Esophagus muscularis mucosa (tissue), 4 donors: ENCODE measurements at regions not wholly inside any gene's neighbourhood (a gene's known extent, or its start where the extent isn't known, plus 50 kb on each side); places are given as distances from the start of the nearest gene placed in this dataset.

Experiments
- DNase-seq: peaks from one replicate; pipeline ENCODE4 v3.0.0-alpha.2; 2017; ENCODE audit errors: extremely low spot score
- H3K27ac ChIP-seq, 4 donors: fragments of 200-600 bp; sonication (generic); replicated peaks in 1 of 4; 1 replicate in 3 of 4; 2 replicates in 1 of 4; pipeline ENCODE4 v1.5.1; 2016 to 2019; ENCODE audit warnings: mild to moderate bottlenecking in 1 of 4
- H3K27me3 ChIP-seq, 4 donors: fragments of 200-600 bp; sonication (generic); one replicate each; pipeline versions ENCODE4 v1.5.1 to v1.6.0; 2016 to 2019
- H3K36me3 ChIP-seq, 4 donors: fragments of 200-600 bp; sonication (generic); one replicate each; pipeline ENCODE4 v1.5.1; 2016 to 2019
- H3K4me1 ChIP-seq, 4 donors: fragments of 200-600 bp; sonication (generic); one replicate each; pipeline ENCODE4 v1.5.1; 2016 to 2019
- H3K4me3 ChIP-seq, 4 donors: fragments of 200-600 bp; sonication (generic); 1 replicate in 2 of 4; 2 replicates in 2 of 4; pipeline ENCODE4 v1.5.1; 2016 to 2019; ENCODE audit warnings: mild to moderate bottlenecking in 4 of 4, moderate library complexity in 1 of 4
- H3K9me3 ChIP-seq, 4 donors: fragments of 200-600 bp; sonication (generic); 1 replicate in 3 of 4; 2 replicates in 1 of 4; pipeline ENCODE4 v1.5.1; 2016 to 2019
- CTCF ChIP-seq, 3 experiments: fragments of 200-600 bp in 2 of 3; fragments of 450-650 bp in 1 of 3; sonication (generic) in 2 of 3; IDR thresholded peaks; one replicate each; pipeline ENCODE4 v1.5.1; 2017 to 2019; ENCODE audit warnings: antibody characterized with exemption in 3 of 3, mild to moderate bottlenecking in 2 of 3, moderate library complexity in 1 of 3
- EP300 ChIP-seq: sonication (generic); formaldehyde crosslinking; IDR thresholded peaks from one replicate; pipeline ENCODE4 v1.6.1; 2017; ENCODE audit warnings: antibody characterized with exemption
- POLR2A ChIP-seq: fragments of 450-650 bp; IDR thresholded peaks from one replicate; pipeline ENCODE4 v1.6.1; 2017; ENCODE audit warnings: antibody characterized with exemption, moderate library complexity, mild to moderate bottlenecking, low read depth
- POLR2AphosphoS5 ChIP-seq, 2 donors: sonication (generic); formaldehyde crosslinking; IDR thresholded peaks; one replicate each; pipeline ENCODE4 v1.6.1; 2017; ENCODE audit warnings: antibody characterized with exemption in 2 of 2
- WGBS: methylation state at CpG from one replicate; pipeline ENCODE4 v1.1.5; 2018; 5-methylcytosine and 5-hydroxymethylcytosine counted together
- intact Hi-C: fragments of 100-400 bp; cut with DNase I; formaldehyde crosslinking; loops from one replicate; pipeline ENCODE4 v1.15.1; 2023

GRCh38 chr10:23675585-23675984 lies 236.7 kb downstream of the OTUD1 start:
- WGBS: 72% methylated on average over 2 of the region's 2 CpGs
- intact Hi-C loops: no loop called here

GRCh38 chr10:23676296-23676695 lies 237.4 kb downstream of the OTUD1 start:
- intact Hi-C loops: no loop called here
- DNase-seq: no peak

More at GRCh38 chr10:23675585-23675984, 236.7 kb downstream of the OTUD1 start:
- no peak overlapping the region for H3K4me3 ChIP-seq
- no peak overlapping the region for H3K27ac ChIP-seq
- no peaks in the 10 kb centered on the region for H3K4me1 ChIP-seq
- no peaks in the 10 kb centered on the region for H3K36me3 ChIP-seq
- DNase-seq: no peak
- H3K27me3 ChIP-seq: no peaks in the 10 kb centered on the region
- TF ChIP-seq EP300: no peak
- no peaks in the 10 kb centered on the region for H3K9me3 ChIP-seq

GRCh38 chr10:23686722-23687121 lies 247.8 kb downstream of the OTUD1 start:
- peaks cover 0 to 4% (median 0%) of the 10 kb centered on the region in 4 donors for H3K27me3 ChIP-seq
- H3K36me3 ChIP-seq: no peaks in the 10 kb centered on the region
- no peak overlapping the region for H3K4me3 ChIP-seq
- no peaks in the 10 kb centered on the region for H3K9me3 ChIP-seq
- no peak overlapping the region for H3K27ac ChIP-seq
- no peaks in the 10 kb centered on the region for H3K4me1 ChIP-seq
- 63% methylated on average over 5 of the region's 5 CpGs for WGBS
- DNase-seq: no peak
- TF ChIP-seq POLR2AphosphoS5 (IDR thresholded peaks at IDR 0.05): no peak
- no peak for TF ChIP-seq POLR2A
- TF ChIP-seq CTCF (IDR thresholded peaks at IDR 0.05): no peak
- no peak for TF ChIP-seq EP300
- intact Hi-C loops: no loop called here

More at GRCh38 chr10:23676296-23676695, 237.4 kb downstream of the OTUD1 start:
- no peak overlapping the region for H3K4me3 ChIP-seq
- 72% methylated on average over 2 of the region's 2 CpGs for WGBS
- no peaks in the 10 kb centered on the region for H3K36me3 ChIP-seq
- H3K9me3 ChIP-seq: no peaks in the 10 kb centered on the region
- TF ChIP-seq EP300: no peak
- no peak for TF ChIP-seq POLR2A
- TF ChIP-seq CTCF (IDR thresholded peaks at IDR 0.05): no peak
- TF ChIP-seq POLR2AphosphoS5 (IDR thresholded peaks at IDR 0.05): no peak
- H3K4me1 ChIP-seq: no peaks in the 10 kb centered on the region
- no peaks in the 10 kb centered on the region for H3K27me3 ChIP-seq
- no peak overlapping the region for H3K27ac ChIP-seq

- Histone ChIP-seq H3K9me3 (no peaks in the 10 kb centered on the region), H3K4me1 (peaks cover 10 to 28% (median 26%) of the 10 kb centered on the region in 4 donors), H3K4me3 (no peak overlapping the region), H3K27me3 (peaks cover 0 to 41% (median 17%) of the 10 kb centered on the region in 4 donors), H3K36me3 (no peaks in the 10 kb centered on the region), H3K27ac (no peak overlapping the region)
- intact Hi-C loops: no loop called here
- DNase-seq: no peak
- no peak for TF ChIP-seq EP300
- 35% methylated on average over 7 of the region's 7 CpGs for WGBS
Observed at GRCh38 chr10:23692736-23693135, 253.9 kb downstream of the OTUD1 start.

- WGBS: 4% methylated on average over 17 of the region's 23 CpGs
- intact Hi-C loops: no loop called here
Observed at GRCh38 chr10:23693501-23693901, 254.6 kb downstream of the OTUD1 start.

More at GRCh38 chr10:23693501-23693901, 254.6 kb downstream of the OTUD1 start:
- Histone ChIP-seq H3K27me3 (peaks cover 0 to 41% (median 17%) of the 10 kb centered on the region in 4 donors), H3K9me3 (no peaks in the 10 kb centered on the region), H3K36me3 (no peaks in the 10 kb centered on the region), H3K27ac (no peak overlapping the region), H3K4me1 (peaks cover 10 to 28% (median 26%) of the 10 kb centered on the region in 4 donors), H3K4me3 (peak overlapping the region in 1 of 4 donors; percentile 40)
- DNase-seq: no peak
- TF ChIP-seq POLR2A (no peak), CTCF (IDR thresholded peaks at IDR 0.05) (no peak), POLR2AphosphoS5 (IDR thresholded peaks at IDR 0.05) (no peak), EP300 (no peak)
